GM18498 (cell line): ENCODE measurements at regions not wholly inside any gene's neighbourhood (a gene's known extent, or its start where the extent isn't known, plus 50 kb on each side); places are given as distances from the start of the nearest gene placed in this dataset.
A peak's percentile ranks its signal among the peaks of the same experiment; 100 is the strongest.

Source experiments
- ATAC-seq: cut with Tn5 transposase; IDR thresholded peaks from one replicate; pipeline ENCODE4 v1.9.1; 2021; ENCODE audit warnings: mild to moderate bottlenecking, moderate library complexity; ENCODE audit not compliant: unreplicated experiment

- ATAC-seq, result no peak
Measured at GRCh38 chr7:54701982-54702381, 57.0 kb downstream of the SEC61G start.

DNA sequence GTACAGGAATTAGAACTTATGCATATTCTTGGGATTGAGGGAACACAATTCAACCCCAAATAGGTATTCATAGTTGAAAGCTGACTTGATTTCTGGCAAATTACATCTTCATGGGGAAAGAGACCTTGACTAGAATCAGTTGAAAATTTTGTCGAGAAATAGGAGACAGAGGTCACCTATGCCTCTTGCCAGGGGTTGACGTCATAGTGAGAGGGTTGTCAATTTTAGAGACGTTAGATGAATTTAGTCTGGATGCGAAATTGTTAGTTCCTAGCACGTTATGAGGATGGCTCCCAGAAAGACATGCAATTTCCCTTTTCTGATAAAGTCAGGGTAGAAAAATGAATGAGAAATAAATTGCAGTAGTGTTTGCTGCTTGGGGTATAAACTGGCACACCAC lies 59.3 kb downstream of the SEC61G start:
- no peak for ATAC-seq

GRCh38 chr7:54697659-54698186 lies 61.3 kb downstream of the SEC61G start:
- ATAC-seq, result no peak

DNA sequence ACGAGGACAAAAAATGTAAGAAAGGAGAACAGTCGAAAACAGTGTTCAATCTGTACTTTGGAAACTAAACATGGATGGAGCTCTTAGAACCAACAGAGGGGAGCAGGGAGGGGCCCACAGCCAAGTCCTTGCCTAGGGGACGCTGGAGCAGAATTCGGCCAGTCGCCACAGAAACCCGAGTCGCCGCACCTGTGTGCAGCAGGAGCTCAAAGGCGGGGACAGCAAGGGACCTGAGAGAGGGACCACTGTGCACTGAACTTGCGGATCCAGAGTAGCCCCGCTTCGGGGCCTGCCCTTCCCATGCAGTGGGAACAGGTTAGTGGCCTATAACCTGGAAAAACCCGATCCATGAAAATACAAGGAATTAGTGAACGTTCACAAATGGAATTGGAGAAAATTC lies 68.1 kb downstream of the SEC61G start:
- ATAC-seq, result no peak

DNA sequence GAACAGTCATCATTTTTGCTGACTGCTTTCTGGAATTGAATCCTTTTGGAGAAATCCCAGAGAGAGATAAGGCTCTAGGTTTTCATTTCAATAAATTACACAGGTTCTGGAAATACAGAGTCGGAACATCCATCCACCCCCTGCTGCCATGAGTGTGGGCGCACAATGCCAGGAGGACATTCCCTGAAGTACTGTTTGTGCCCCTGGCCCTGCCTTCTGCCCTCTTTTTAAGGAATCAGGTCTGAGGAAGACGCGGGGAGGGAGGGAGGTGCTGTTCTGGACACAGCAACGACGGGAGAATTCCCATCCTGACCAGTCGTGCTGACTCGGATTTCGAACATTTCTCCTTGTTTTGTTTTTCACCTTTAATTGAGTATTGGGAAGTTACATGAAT lies 69.0 kb downstream of the SEC61G start:
- ATAC-seq, result no peak

GRCh38 chr7:54689394-54690049 lies 69.5 kb downstream of the SEC61G start:
- no peak for ATAC-seq

DNA sequence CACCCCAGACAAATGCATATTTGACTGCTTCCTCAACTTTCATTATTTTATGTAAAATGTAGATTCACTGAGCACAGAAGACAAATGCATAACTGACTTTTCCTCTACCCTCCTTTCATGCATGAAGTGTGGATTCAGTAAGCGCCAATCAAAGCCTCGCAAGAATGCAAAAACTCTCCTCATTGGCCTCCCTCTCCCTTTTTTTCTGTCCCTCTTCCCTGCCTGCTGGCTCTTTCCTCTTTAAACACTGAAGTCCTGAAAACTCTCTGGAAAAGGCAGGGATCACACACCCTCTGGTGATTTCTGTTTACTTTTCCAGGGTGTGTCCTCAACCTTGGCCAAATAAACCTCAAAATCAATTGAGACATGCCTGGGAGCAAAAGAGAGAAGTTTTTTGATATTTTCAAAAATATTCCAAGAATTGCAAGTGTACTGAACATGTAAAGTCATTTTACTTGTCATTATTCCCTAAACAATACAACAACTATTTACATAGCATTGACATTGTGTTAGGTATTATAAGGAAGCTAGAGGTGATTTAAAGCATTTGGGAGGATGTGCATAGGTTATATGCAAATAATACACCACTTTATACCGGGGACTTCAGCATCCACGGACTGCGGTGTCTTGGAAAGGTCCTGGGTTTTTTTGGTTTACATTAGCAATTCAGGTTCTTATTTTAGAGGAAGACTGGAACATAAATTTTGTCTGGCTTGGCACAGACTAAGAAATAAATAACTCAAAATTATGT lies 71.4 kb downstream of the SEC61G start:
- no peak for ATAC-seq

DNA sequence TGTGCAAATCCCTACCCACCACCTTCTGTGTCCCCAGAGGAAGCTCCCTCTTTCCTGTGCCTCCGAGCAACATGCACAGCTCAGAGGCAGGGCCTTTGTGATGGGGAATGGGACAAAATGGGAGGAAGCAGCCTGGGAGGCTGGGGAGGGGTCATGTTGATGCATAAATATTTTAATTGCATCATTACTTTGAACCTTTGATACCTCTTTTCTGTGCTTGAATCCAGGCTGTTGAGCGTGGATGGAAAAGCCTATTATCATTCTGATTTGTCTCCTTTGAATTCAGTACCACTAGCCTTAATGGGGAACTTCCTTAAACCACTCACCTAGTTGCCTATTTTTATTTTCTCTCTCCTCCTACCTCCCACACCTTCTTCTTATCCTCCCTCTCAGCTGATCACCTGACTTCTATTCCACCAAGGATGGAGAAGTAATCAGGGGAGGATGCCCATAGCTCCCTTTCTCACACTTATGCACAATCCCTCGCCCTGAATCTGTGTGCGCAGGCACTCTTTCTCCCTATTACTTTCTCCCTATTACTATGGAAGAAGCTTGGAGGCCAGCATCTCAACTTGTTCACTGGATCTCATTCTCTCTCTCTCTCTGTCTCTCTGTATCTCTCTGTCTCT lies 78.5 kb downstream of the SEC61G start:
- ATAC-seq, result no peak

- ATAC-seq, result no peak
Measured at GRCh38 chr7:54679490-54679817, 79.6 kb downstream of the SEC61G start.

GRCh38 chr7:54678763-54679489 lies 80.1 kb downstream of the SEC61G start:
- no peak for ATAC-seq

DNA sequence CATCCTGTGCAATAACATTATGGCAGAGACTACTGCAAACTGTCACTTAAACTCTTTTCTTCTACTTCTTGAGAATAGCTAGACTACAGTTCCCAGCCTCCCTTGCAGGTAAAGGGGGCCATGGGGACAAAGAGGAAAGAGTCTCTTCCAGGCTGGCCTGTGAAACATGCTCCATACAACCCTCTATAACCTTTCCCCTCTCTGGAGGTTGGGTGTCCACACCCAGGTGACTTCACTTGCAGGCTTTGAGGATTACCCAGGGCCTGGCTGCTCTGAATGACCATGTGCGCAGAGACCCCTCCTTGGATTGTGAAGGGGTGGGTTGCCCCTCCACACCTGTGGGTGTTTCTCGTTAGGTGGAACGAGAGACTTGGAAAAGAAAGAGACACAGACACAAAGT lies 84.1 kb downstream of the SEC61G start:
- ATAC-seq, result no peak

GRCh38 chr7:54672519-54672918 lies 86.5 kb downstream of the SEC61G start:
- no peak for ATAC-seq

- peak; percentile 82 for ATAC-seq
Measured at GRCh38 chr7:54664235-54665228, 94.5 kb downstream of the SEC61G start.

- no peak for ATAC-seq
Measured at GRCh38 chr7:54663603-54664234, 95.3 kb downstream of the SEC61G start.

DNA sequence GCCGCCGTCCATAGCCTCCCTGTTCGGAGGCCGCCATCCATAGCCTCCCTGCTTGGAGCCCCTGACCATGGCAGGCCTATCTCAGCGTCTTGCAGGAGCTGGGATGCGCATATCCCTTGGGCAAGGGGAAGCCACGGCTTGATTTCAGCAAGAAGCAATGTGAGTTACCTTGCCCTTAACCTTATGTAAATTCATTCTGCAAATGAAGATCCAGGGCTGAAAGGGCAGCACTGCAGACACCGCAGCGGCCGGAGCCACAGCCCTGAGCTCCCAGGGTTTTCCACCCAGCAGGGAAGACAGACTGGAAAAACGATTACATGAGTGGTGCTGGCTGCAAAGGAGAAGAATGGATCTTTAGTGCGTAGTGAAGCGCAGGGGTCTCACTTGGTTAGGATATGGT lies 95.8 kb downstream of the SEC61G start:
- no peak for ATAC-seq

GRCh38 chr7:54662701-54663100 lies 96.3 kb downstream of the SEC61G start:
- ATAC-seq, result no peak

- no peak for ATAC-seq
Measured at GRCh38 chr7:54653905-54654304, 105.1 kb downstream of the SEC61G start.

DNA sequence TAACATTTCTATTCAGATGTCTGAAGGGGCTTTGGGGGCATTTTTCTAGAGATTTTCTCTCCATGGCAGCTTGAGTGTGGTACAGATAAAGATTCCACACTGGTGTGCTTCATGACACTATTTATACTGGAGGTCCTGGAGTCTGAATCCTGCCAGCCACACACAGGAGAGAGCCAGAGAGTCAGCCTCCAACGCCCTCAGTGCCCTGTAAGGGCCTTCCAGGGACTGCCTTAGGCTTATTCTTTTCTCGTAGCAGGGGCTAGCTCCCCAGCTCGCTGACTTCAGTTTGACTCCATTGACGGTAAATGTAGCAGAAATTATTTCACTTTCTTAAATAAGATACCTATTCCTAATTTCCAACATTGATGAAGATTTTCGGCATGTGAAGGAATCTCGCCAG lies 100.9 kb downstream of the VSTM2A start:
- ATAC-seq, result no peak

DNA sequence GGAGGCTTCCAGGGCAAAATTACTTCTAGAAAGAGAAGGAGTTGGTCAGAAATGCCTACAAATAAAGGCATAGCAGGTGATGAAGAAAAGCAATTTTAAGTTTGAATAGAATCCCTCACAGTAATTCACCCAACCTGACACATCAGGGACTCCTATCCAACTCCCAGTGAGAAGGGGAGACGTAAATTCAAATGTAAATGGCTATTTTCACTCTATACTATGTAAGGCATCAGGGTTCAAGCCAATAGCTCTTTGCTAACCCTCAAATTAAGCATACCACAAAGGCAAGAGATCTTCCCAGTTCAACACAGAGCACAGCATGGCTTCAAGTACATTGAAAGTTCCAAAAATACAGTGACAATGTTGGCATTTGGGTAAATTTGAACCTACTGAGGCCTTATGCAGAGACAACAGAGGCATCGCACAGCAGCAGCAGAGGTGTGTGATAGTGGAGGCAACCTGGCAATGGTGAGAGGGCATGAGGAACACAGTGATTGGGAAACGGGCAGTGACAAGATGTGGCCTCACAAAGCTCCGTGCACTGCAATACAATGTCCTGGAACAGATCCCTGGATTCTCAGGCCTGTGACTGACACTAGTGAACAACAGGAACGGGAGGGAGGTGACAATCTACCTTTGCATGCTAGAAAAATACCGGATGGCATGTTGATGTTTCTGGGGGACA lies 95.7 kb downstream of the VSTM2A start:
- no peak for ATAC-seq
